ENCODE measurements at regions not wholly inside any gene's neighbourhood (a gene's known extent, or its start where the extent isn't known, plus 50 kb on each side); places are given as distances from the start of the nearest gene placed in this dataset.

GRCh38 chr5:158123595-158123994, 264.6 kb upstream of the CLINT1 start:
- DNase-seq (ENCODE audit: low spot score), result no peak

- DNase-seq (ENCODE audit: low spot score), result no peak
Observed at GRCh38 chr5:158121678-158122077, 262.7 kb upstream of the CLINT1 start.

- no peak for DNase-seq (ENCODE audit: low spot score)
Observed at GRCh38 chr5:158120760-158121159, 261.8 kb upstream of the CLINT1 start.

- DNase-seq (ENCODE audit: low spot score), result no peak
Observed at GRCh38 chr5:158119961-158120723, 261.2 kb upstream of the CLINT1 start.

- DNase-seq (ENCODE audit: low spot score), result no peak
Observed at GRCh38 chr5:158117467-158118160, 258.7 kb upstream of the CLINT1 start.

GRCh38 chr5:158116965-158117364, 258.0 kb upstream of the CLINT1 start:
- DNase-seq (ENCODE audit: low spot score), result no peak

- no peak for DNase-seq (ENCODE audit: low spot score)
Observed at GRCh38 chr5:158115468-158115867, 256.5 kb upstream of the CLINT1 start.

GRCh38 chr5:158108177-158108576, 249.2 kb upstream of the CLINT1 start:
- DNase-seq (ENCODE audit: low spot score), result no peak

GRCh38 chr5:158100373-158100888, 241.5 kb upstream of the CLINT1 start:
- no peak for DNase-seq (ENCODE audit: low spot score)

GRCh38 chr5:158099571-158100105, 240.7 kb upstream of the CLINT1 start:
- no peak for DNase-seq (ENCODE audit: low spot score)

GRCh38 chr5:158096835-158097234, 237.9 kb upstream of the CLINT1 start:
- no peak for DNase-seq (ENCODE audit: low spot score)

GRCh38 chr5:158086856-158087255, 227.9 kb upstream of the CLINT1 start:
- no peak for DNase-seq (ENCODE audit: low spot score)

GRCh38 chr5:158084292-158084691, 225.3 kb upstream of the CLINT1 start:
- DNase-seq (ENCODE audit: low spot score), result no peak

- DNase-seq (ENCODE audit: low spot score), result no peak
Observed at GRCh38 chr5:158082696-158083287, 223.8 kb upstream of the CLINT1 start.

- DNase-seq (ENCODE audit: low spot score), result no peak
Observed at GRCh38 chr5:158080112-158080511, 221.2 kb upstream of the CLINT1 start.

GRCh38 chr5:158079097-158079496, 220.2 kb upstream of the CLINT1 start:
- DNase-seq (ENCODE audit: low spot score), result no peak

GRCh38 chr5:158074992-158075769, 216.2 kb upstream of the CLINT1 start:
- DNase-seq (ENCODE audit: low spot score), result peak; percentile 51

GRCh38 chr5:158074597-158074991, 215.6 kb upstream of the CLINT1 start:
- DNase-seq (ENCODE audit: low spot score), result no peak

GRCh38 chr5:158070859-158071258, 211.9 kb upstream of the CLINT1 start:
- no peak for DNase-seq (ENCODE audit: low spot score)

- no peak for DNase-seq (ENCODE audit: low spot score)
Observed at GRCh38 chr5:158069838-158070237, 210.9 kb upstream of the CLINT1 start.

- DNase-seq (ENCODE audit: low spot score), result no peak
Observed at GRCh38 chr5:158068964-158069363, 210.0 kb upstream of the CLINT1 start.

- DNase-seq (ENCODE audit: low spot score), result no peak
Observed at GRCh38 chr5:158066076-158066475, 207.1 kb upstream of the CLINT1 start.

Measured in A172 (cell line).